ENCODE measurements at regions not wholly inside any gene's neighbourhood (a gene's known extent, or its start where the extent isn't known, plus 50 kb on each side); places are given as distances from the start of the nearest gene placed in this dataset.

DNA sequence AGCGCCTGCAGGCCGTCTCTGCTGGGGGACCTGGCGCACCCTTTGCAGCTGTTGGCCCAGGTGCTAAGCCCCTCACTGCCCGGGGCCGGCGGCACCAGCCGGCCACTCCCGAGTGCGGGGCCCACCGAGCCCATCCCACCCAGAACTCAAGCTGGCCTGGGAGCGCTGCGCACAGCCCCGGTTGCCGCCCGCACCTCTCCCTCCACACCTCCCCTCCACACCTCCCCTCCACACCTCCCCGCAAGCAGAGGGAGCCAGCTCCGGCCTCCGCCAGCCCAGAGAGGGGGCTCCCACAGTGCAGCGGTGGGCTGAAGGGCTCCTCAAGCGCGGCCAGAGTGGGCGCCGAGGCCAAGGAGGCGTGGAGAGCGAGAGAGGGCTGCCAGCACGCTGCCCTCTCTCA lies 177.8 kb upstream of the KAZN start:
- H3K4me3 Mint-ChIP-seq (ENCODE audit: unreplicated experiment) = no peak overlapping the region
- no TSS peak for BruUV-seq (replicated peaks)
- H3K9me3 Mint-ChIP-seq (ENCODE audit: unreplicated experiment) = no peaks in the 10 kb centered on the region
- no peaks in the 10 kb centered on the region for H3K27me3 Mint-ChIP-seq (ENCODE audit: insufficient read depth, unreplicated experiment)
- no peaks in the 10 kb centered on the region for H3K36me3 Mint-ChIP-seq (ENCODE audit: insufficient read depth, unreplicated experiment)
- CTCF ChIA-PET = interaction anchor here (1.5 kb wide), 1 partner anchor 307 kb away, joined by 6 read pairs; no protein-coding TSS in a partner anchor
- intact Hi-C loops (cut with micrococcal nuclease) = no loop called here
- POLR2A ChIA-PET = no interaction called here
- TF ChIP-seq, protein P1, sequence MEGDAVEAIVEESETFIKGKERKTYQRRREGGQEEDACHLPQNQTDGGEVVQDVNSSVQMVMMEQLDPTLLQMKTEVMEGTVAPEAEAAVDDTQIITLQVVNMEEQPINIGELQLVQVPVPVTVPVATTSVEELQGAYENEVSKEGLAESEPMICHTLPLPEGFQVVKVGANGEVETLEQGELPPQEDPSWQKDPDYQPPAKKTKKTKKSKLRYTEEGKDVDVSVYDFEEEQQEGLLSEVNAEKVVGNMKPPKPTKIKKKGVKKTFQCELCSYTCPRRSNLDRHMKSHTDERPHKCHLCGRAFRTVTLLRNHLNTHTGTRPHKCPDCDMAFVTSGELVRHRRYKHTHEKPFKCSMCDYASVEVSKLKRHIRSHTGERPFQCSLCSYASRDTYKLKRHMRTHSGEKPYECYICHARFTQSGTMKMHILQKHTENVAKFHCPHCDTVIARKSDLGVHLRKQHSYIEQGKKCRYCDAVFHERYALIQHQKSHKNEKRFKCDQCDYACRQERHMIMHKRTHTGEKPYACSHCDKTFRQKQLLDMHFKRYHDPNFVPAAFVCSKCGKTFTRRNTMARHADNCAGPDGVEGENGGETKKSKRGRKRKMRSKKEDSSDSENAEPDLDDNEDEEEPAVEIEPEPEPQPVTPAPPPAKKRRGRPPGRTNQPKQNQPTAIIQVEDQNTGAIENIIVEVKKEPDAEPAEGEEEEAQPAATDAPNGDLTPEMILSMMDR (IDR thresholded peaks at IDR 0.05; ENCODE audit: unreplicated experiment) = no peak
- no peaks in the 10 kb centered on the region for H3K4me1 Mint-ChIP-seq (ENCODE audit: insufficient read depth, unreplicated experiment)
- H3K27ac Mint-ChIP-seq (ENCODE audit: low read depth, unreplicated experiment) = no peak overlapping the region
- no peak for DNase-seq (ENCODE audit: unreplicated experiment)

DNA sequence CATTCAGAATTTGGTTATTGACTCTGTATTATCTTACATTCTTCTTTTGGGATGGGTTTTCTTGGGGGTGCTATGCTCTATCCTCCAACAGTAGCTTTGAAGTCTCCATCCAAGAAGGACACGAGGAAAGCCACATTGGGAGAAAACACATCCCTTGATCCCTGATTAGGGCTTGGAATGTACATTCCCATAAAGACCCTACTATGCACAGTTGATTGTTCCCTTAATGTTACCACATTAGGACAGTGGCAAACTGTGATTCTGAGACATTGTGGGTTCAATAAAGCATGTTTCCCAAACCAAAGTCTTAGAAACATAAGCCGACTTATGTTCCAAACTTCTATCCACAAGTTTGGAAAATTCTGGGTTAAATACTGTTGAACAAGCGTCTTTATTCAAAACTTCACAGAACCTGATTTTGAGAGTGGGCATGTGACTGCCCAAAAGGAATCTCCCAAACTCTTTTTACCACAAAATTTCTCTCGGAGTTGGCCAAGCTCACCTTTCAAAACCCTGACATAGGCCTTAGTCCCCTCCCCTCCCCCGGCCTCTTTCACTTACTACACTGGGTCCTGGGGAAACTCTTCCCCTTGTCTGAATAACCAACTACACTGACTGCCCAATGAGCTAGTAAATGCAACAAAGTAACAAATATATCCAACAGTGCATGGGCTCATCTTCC lies 177.0 kb upstream of the KAZN start:
- no peaks in the 10 kb centered on the region for H3K4me1 Mint-ChIP-seq (ENCODE audit: insufficient read depth, unreplicated experiment)
- POLR2A ChIA-PET = interaction anchor here (0.6 kb wide), 1 partner anchor 99 kb away, joined by 3 read pairs; no protein-coding TSS in a partner anchor

DNA sequence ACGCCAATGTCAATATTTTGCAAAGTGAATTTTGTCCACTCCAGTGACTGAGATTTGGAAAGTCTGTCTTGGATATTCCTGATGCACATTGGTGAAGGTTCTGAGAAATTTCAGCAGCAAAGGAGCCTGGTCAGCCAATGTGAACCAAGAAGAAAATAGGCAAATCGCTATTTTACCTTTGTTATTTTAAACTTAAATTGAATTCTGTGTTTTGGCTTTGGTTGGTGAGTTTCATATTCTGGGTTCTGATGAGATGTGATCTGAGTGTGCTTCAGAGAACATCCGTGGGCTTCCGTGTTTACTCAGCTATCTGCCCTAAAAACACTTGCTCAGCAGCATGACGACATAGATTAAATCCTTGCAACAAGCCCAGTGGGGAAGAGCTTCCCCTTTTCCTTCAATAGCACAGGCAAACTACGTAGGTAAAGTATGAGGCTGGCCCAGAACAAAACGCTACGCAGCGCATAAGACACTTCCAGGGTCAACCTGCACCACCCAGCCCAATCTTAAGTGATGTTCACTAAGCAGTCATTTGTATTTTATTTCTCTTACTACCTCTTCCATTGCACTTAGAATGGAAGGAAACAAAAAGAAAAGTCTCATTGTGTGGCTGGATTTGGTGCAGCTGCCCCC lies 176.4 kb upstream of the KAZN start:
- no peaks in the 10 kb centered on the region for H3K36me3 Mint-ChIP-seq (ENCODE audit: insufficient read depth, unreplicated experiment)
- CTCF ChIA-PET = interaction anchor here (0.6 to 1.5 kb wide), 2 partner anchors 118 to 329 kb away, joined by 3 read pairs; no protein-coding TSS in a partner anchor
- TF ChIP-seq, protein P1 (IDR thresholded peaks at IDR 0.05; ENCODE audit: unreplicated experiment) = no peak

More for the DNA sequence above, 177.0 kb upstream of the KAZN start:
- CTCF ChIA-PET = interaction anchor here (0.7 to 1.5 kb wide), 3 partner anchors 14 to 308 kb away, joined by 3 to 6 read pairs (median 3); no protein-coding TSS in a partner anchor
- H3K27ac Mint-ChIP-seq (ENCODE audit: low read depth, unreplicated experiment) = no peak overlapping the region
- no TSS peak for BruUV-seq (replicated peaks)
- intact Hi-C loops (cut with micrococcal nuclease) = no loop called here
- H3K36me3 Mint-ChIP-seq (ENCODE audit: insufficient read depth, unreplicated experiment) = no peaks in the 10 kb centered on the region
- H3K9me3 Mint-ChIP-seq (ENCODE audit: unreplicated experiment) = no peaks in the 10 kb centered on the region
- DNase-seq (ENCODE audit: unreplicated experiment) = no peak
- no peak overlapping the region for H3K4me3 Mint-ChIP-seq (ENCODE audit: unreplicated experiment)
- TF ChIP-seq, protein P1 (IDR thresholded peaks at IDR 0.05; ENCODE audit: unreplicated experiment) = no peak
- no peaks in the 10 kb centered on the region for H3K27me3 Mint-ChIP-seq (ENCODE audit: insufficient read depth, unreplicated experiment)

DNA sequence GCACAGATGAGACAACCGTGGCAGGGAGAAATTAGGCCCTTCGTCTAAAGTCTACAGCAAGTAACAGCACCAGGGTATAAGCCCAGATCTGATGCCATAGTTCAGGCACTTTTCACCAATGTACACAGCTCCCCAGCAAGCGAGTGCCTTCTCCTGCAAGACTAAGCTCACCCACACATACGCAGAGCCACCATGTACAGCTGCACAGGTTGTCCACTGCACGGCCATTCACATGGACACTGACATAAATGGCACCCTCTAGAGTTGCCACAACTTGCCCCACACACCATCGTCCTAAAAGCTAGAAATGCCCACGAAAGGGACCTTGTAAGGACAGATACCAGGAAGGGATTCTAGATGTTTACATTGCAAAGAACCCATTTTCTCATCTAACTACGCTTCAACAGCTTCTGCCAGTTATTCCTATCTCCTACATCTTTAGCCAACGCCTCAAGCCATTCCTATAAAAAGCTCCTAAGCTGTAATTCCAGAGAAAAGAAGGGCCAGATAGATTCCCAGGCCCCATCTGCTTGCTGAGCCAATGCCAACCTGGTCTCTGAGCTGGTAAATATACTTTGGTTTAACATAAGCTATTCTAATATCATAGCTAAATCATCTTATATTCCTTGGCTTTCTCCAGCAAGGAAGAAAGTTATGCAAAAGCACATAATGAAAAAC lies 174.0 kb upstream of the KAZN start:
- Mint-ChIP-seq H3K27ac (ENCODE audit: low read depth, unreplicated experiment) (no peak overlapping the region), H3K9me3 (ENCODE audit: unreplicated experiment) (no peaks in the 10 kb centered on the region), H3K4me3 (ENCODE audit: unreplicated experiment) (no peak overlapping the region), H3K36me3 (ENCODE audit: insufficient read depth, unreplicated experiment) (no peaks in the 10 kb centered on the region), H3K4me1 (ENCODE audit: insufficient read depth, unreplicated experiment) (no peaks in the 10 kb centered on the region), H3K27me3 (ENCODE audit: insufficient read depth, unreplicated experiment) (no peaks in the 10 kb centered on the region)
- intact Hi-C loops (cut with micrococcal nuclease) = no loop called here
- TF ChIP-seq, protein P1 (IDR thresholded peaks at IDR 0.05; ENCODE audit: unreplicated experiment) = no peak
- DNase-seq (ENCODE audit: unreplicated experiment) = no peak
- ChIA-PET CTCF (interaction anchor here (0.5 to 0.6 kb wide), 2 partner anchors 82 to 501 kb away, joined by 3 read pairs; no protein-coding TSS in a partner anchor), POLR2A (interaction anchor here (0.8 to 1.2 kb wide), 3 partner anchors 12 to 96 kb away, joined by 3 to 5 read pairs (median 4); no protein-coding TSS in a partner anchor)
- BruUV-seq (replicated peaks) = no TSS peak

More for the DNA sequence above, 176.4 kb upstream of the KAZN start:
- POLR2A ChIA-PET = interaction anchor here (0.6 kb wide), 1 partner anchor 98 kb away, joined by 3 read pairs; no protein-coding TSS in a partner anchor
- H3K9me3 Mint-ChIP-seq (ENCODE audit: unreplicated experiment) = no peaks in the 10 kb centered on the region
- H3K27ac Mint-ChIP-seq (ENCODE audit: low read depth, unreplicated experiment) = no peak overlapping the region
- no peak overlapping the region for H3K4me3 Mint-ChIP-seq (ENCODE audit: unreplicated experiment)
- H3K4me1 Mint-ChIP-seq (ENCODE audit: insufficient read depth, unreplicated experiment) = no peaks in the 10 kb centered on the region
- peak; percentile 23 for DNase-seq (ENCODE audit: unreplicated experiment)
- no TSS peak for BruUV-seq (replicated peaks)
- intact Hi-C loops (cut with micrococcal nuclease) = no loop called here
- no peaks in the 10 kb centered on the region for H3K27me3 Mint-ChIP-seq (ENCODE audit: insufficient read depth, unreplicated experiment)

Measured in MCF 10A (cell line).